Stimulated activated CD4-positive, alpha-beta T cell treated with anti-CD3 and anti-CD28 coated beads, Interleukin-12 subunit alpha, Interleukin-12 subunit beta, amount 100 ng/mL, for 4 hours (primary cell): ENCODE measurements at regions not wholly inside any gene's neighbourhood (a gene's known extent, or its start where the extent isn't known, plus 50 kb on each side); places are given as distances from the start of the nearest gene placed in this dataset.
A peak's percentile ranks its signal among the peaks of the same experiment; 100 is the strongest.

Source experiments
- DNase-seq: peaks from one replicate; pipeline ENCODE4 v3.0.0-alpha.2; 2020

DNA sequence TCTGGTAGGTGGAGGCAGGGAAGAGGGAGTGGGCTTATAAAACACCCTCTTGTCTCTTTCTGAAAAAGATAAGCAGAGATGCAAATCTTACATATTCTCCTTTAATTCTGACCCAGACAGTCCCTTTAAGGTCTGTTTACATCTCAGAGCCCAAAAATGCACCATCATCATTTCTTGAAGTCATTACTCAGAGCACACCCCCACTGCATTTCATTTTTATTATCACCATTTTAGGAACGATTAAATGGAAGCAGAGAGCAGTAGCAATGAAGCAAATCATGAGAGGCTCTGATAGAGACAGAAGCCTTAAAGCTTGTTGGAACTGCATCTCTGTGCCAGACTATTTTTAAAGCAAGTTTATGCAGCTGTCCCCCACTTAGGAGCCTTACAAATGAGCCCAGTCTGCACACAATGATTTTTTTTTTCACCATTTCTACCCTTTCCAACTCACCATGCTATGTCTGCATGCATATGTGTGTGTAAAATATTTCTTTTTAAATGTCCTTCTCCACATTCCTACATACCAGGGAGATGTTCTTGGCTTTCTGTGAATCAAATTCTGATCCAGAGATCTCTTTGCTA is 311.0 kb downstream of the GRIN2B start:
- no peak for DNase-seq

DNA sequence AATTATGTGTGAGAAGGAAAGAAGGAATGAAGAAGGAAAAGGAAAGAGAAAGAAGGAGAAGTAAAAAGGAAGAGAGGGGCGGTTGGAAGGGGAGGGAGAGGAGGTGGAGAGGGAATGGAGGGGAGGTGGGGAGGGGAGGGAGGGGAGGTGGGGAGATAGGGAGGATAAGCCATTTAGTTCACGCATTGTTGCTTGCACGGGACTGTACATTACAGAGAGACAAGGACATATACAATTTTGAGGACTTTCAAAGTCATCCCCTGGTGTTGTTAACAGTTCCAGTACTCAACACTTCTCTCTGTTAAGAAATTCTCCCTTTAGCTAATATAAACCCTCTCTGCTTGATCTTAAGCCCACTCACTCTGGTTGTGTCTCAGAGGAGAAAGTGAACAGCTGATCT is 312.5 kb downstream of the GRIN2B start:
- DNase-seq: no peak

DNA sequence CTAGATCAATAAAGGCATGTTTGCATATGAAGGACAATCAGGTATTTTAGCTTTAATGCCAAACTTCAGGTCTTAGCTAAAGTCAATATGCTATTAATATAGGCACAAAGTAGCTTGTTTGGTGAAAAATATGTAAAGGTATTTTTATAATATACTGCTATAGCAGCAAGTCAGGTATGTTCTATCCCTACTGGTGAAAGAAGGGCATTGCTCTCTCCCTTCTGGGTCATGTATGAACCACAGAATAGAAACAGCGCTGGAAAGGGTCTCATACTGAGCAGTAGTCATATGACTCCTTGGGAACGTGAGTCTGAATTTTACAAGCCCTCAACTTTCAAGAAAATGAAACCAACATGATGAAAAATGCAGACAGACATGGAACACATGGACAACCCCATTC is 314.6 kb downstream of the GRIN2B start:
- DNase-seq: no peak

DNA sequence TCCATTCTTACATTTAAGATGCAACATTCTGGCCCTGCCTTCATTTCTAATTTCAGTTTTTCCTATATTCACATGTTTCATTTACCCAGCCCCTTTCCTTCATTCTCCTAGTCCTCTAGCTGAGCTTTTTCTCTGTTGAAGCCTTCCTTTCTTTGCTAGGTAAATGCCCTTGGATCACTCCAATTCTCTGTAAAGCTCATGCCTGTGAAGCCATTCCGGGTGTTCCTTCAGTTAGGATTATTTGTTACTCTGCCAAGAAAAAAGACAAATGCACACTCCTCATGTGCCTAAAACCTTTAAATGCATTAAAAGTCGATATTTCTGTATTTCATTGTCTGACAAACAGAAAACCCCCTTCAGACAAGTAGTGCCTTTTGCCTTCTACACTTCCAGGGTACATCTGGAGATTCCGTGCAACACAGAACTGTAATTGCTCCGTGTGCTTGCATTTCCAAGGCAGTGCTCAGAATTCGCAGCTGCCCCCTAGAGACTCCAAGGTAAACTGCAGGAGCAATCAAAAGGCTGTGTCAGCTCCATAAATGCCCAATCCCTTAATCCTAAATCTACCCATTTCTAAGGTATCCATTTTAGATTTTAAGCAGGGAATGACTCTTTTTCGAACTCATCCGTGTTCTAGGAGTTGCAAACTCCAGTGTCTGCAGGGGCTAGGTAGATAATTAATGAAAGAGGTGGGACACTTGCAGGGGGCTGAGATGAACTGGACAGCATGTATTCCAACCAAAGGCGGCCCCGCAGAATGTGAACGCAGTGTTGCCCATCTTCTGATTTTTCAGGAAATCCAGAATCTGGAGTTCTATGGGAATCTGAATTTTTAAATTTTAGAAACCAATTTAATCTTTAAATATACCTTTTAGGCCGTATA is 320.2 kb downstream of the GRIN2B start:
- DNase-seq: peak; percentile 3

DNA sequence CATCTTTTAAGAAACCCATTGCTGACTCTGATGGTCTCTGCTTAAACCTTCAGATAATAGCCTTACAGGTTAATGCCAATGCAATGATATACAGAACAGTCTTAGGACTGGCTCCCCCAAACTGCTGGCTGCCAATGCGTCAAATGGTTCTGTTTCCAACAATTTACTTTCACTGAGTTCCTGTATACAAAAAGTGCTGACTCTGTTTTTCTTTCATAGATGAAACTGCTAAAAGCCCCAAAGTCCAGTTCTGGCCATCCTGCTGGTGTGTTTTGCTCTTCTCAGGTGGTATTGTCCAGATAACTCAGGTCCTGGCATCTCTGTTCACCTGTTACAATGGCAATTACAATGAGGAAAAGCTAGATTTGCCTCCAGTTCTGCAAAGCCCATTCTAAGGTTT is 326.9 kb downstream of the GRIN2B start:
- DNase-seq: no peak

DNA sequence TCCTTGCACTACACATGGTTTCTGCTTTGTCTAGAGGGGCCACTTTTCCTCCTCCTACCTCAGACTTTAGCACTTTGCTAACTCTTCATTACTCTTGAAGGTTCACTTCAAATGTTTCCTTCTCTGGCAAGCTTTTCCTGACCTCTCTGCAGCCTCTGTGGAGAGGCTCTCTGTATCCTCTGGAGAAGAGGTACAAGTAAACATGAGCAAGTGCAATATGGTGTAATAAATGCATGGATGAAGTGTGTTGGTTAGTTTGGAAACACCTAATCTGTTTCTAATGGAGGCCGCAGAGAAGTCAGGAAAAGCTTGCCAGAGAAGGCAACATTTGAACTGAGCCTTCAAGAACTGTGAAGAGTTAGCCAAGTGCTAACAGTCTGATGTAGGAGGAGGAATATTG is 329.3 kb downstream of the GRIN2B start:
- DNase-seq: no peak

DNA sequence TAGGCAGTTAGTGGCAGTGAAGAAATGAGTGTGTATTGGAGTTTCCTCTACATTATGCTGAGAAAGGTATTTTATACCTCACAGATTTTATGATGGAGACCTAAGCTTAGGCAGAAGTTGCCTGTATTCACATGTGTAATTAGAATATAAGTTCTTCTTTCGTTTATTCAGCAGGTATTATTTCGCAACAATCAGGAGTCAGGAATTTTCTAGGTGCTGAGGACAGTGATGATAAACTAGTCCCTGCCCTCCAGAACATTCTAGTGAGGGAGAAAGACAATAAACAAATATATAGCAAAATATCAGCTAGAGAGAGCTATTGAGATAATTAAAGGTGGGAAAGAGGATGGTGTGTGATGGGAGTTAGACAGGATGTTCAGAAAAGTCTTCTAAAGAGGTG is 345.7 kb downstream of the GRIN2B start:
- no peak for DNase-seq

DNA sequence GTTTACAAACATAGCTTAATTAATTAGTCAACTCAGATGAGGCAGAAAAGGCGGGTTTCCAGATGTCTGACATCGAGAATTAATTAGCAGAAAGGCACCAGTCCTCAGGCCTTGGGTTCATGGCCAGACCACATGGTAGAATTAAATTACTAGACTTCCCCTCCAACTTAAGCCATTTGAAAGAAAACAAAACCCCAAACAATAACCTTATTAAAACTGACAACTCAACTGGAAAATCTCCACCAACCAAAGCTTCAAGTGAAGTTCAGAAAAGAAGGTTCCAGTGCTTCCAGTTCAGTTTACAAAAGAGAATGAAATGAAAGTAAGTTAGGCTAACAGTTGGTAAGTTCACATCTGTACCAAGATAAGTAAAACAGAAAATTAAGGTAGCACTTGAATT is 349.5 kb downstream of the GRIN2B start:
- no peak for DNase-seq

DNA sequence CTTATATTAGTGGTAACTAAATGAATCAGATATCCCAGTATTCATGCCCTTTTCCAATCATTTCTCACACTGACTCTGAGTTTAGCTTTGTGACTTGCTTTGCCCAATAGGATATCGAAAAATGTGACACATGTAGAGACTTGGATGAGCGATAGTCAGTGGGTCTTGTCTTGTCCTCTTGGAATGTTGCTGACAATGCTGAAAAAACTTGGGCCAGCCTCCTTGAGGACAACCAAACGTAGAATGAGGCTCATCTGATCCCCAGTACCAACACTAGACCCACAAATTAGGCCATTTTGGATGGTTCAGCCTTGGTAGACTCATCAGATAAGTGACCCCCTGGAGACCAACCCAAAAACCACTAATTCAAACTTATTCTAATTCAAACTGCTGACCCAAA is 351.0 kb downstream of the GRIN2B start:
- no peak for DNase-seq

DNA sequence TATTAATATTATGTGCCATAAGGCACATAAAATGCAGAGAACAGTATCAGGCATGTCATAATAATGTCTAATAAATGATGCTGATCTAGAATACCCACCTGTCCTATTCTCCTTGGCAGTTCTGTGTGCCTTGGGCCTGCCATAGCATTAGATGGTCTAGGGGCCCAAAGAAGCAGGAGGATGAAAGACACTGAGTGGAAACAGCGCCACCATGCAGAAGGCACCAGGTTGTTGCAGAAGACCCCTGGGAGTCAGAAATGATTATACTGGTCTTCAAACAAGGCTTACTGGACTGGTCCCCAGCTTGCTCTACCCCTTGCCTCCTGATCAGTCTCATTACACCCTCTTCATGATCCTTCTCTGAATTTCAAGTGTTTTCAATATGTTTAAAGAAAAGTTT is 353.3 kb downstream of the GRIN2B start:
- DNase-seq: no peak

DNA sequence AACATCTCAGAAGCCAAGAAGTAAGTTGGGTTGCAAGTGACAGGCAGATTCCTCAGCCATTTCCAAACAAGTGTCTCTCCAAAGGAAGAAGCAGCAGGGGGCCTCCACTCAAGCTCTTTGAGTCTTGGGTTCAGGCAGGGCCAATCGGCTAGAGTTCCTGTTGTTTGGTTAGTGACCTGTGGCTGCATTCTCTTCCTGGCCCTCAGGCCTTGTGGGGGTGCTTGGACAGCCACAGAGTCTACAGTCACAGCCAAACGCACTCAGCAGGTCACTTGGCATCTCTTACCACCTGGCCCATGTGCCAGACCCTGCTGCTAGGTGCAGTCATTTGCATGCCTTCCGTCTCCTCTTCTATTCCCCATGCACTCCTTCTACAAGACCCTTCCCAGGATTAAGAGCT is 353.9 kb downstream of the GRIN2B start:
- no peak for DNase-seq

DNA sequence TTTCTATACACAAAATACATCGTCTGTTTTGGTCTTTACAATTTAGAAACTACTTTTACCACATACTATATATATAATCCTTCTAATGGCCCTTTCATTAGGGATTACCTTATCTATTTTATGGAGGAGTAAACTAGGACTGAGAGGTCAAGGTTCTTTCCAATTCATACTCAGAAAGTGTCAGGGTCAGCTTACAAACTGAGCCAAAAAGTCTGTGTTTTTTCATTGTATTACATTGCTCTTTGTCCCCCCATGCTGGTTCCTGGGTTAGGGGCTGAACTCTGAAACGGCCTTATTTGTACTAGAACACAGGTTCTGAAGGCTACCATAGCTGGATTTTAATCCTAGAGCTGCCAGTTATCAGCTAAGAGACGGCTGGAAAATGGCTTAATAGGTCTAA is 368.1 kb downstream of the GRIN2B start:
- no peak for DNase-seq

DNA sequence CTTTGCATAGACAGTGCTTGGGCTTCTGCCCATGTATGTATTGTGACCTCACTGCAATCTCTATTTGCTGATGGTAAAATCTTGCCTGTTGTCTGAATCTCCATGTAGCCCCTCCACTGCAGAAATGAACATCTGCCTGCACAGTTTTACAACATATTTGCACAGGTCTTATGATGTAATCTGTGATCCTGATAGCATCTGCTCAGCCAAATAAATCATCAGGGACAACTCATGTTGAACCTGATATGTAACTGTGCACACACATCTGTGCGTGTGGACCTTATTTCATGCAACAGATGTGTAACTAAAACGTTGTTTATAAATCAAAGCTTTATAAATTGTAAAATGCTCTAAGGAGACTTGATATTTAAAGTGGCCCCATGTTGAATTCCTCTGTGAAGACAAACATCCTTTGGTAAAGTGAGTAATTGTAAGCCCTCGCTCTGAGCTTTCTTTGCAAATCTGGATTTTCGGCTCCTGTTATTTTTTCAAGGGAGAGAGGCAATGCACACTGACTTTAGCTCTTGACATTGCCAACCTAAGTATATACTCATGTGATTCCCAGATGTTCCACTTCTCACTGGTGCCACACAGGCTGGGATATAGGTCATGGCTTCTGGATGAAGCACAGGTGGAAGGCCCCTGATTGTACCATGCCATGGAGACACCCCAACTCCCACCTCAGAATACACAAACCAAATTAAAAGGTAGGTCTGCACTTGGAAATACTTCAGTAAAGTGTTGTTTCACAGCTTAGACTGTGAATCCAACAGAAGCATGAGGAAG is 371.3 kb downstream of the GRIN2B start:
- DNase-seq: no peak

DNA sequence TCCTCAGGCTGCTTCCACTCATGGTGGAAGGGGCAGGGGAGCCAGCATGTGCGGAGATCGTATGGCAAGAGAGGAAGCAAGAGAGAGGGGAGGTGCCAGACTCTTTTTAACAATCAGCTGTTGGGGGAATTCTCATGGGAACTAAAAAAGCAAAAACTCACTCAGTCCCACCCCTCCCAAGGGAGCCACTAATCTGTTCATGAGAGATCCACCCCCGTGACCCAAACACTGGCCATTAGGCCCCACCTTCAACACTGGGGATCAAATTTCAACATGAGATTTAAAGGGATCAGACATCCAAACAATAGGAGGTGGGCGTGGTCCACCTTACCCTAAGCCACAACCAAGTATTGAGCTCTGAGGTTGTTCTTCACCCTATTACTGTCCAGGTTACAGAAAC is 375.1 kb downstream of the GRIN2B start:
- DNase-seq: no peak

DNA sequence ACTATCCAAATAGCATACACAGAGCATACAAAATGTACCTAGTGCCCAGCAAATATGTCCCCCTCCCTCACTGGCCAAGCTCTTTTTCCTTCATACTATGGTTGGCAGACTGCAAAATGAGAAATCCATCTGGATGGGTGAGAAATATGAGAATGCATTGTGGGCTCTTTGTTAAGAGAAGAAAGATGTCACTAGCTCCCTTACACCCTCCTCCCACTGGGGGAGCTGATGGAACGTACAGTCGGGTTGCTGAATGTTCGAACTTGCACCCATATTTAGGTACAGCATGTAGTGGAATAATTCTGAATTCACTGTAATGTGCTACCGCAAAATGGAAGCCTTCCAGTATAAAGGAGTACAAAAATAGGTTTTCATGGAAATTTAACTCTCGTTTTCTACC is 377.4 kb downstream of the GRIN2B start:
- no peak for DNase-seq

DNA sequence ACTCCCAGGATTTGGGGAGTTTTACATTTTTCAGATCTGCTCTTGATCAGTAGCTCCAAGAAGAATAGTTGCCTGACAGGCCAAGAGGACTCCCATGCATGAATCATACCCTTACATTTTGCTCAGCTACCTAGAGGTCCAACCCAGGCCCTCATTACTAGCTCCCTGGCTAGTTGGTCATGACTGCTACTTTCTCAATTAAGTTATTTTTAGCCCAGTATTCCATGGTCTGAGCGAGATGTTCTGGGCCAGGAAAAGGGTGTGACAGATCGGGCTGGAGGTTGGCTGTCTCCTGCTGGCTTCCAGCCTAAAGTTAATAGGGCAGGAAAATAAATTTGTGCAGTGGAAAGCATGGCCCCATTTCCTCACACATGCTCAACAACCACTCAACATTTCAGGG is 379.2 kb downstream of the GRIN2B start:
- no peak for DNase-seq

DNA sequence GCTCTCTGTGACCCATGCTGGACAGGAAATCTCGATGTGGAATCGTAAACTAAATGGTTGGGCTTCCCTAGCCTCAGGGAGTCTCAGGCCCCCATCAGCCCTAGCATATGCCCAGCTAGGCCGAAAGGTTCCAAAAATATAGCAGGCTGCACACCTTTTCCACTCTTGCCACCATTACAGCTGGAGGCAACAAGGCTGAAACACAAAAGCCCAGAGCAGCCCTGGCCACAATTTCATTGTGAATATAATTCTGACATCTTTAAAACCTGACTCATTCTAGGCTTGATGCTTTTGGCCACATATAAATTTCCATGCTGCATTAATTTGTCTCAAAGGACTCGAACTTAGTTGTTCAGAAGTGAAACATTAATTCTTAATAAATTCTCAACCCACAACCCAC is 382.2 kb downstream of the GRIN2B start:
- no peak for DNase-seq

DNA sequence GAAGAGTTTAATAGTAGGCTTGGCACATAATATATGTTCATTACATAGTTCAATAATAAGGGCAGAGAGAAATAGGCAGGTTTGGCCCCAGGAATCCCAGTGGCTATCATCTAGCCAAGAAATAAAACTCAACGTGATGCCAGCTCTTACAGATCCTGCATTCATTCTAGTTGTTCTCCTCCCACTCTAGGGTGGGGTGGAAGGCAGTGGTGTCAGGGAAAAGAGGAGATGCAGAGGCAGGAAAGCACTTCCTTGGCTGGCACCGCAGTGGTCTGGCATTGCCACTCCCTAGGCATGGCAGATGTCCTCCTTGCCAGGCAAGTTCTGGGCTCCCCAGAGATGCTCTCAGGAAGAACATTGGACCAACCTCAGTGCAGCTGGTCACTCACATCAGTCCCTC is 383.6 kb downstream of the GRIN2B start:
- DNase-seq: no peak

DNA sequence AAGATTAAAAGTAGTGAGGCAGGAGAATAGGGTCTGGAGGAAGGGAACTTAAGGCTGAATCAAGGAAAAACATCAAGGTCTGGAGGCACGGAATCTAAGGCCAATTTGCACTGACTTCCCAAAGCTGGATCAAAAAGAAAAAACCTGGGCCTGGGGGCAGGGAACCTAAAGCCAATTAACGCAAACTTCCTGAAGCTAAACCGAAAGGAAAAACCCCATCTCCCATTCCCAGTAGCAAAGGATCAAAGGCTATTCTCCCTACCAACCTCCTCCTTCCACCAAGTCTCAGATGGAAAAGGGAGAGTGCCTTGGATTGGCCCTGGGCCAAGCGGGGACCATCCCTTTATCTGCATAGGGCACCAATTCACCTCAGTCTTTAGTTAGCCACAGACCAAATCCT is 384.2 kb downstream of the GRIN2B start:
- DNase-seq: no peak

DNA sequence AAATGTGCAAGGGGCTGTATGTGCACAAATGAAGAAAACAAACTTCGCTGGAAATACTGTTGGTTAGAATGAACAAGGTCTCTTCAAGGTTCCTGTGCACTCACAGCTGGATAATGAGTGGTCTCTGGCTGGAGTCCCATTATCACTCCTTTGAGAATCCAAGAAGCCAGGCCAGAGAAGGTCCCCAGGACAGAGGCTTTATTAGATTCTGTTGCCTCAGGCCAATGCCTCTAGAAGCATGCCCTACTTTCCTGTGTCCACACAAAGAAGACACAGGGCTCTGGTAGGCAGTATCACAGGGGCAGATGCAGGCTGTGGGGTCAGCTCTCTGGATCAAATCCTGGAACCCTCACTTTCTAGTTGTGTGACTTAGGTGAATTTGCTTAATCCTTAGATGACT is 384.7 kb downstream of the GRIN2B start:
- no peak for DNase-seq

DNA sequence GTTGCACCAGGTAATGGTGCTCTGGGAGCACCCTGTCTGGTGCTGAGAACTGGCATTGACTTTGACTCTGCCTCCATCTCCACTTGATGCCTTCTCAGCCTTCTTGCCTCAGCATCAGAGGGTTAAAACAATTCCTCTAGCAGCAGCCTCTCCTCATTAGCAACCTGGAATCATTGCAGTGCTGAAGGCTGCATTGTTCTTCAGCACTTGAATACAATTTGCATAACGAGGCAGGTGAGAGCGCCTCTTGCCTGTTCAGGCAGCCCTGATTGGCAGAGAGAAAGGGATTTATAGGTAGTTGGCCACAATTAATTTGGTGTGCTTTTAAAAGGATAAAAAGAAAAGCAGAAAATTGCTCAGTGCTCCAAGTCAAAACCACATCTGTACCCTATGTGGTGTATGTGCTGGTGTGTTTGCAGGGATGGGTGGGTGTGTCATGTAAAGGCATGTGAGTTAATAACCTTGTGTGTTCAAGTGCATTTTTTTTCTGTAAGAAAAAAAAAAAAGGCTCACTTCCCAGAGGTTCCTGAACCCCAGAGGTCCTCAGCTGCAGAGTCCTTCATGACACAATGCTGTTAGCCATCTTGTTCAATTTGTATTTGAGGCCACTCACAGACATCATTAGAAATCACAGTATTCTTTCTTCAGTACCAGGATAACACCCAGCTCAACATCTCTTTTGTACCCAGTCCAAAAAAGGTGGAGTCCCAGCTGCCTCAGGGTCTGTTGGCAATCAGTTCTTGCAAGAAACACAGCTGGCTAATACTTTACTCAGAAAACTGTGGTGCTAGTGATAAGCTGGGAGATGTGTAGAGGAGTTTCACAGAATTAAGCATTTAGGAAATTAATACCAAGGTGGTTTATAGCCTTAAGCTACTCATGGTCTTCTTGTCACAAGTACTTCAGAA is 385.6 kb downstream of the GRIN2B start:
- no peak for DNase-seq

DNA sequence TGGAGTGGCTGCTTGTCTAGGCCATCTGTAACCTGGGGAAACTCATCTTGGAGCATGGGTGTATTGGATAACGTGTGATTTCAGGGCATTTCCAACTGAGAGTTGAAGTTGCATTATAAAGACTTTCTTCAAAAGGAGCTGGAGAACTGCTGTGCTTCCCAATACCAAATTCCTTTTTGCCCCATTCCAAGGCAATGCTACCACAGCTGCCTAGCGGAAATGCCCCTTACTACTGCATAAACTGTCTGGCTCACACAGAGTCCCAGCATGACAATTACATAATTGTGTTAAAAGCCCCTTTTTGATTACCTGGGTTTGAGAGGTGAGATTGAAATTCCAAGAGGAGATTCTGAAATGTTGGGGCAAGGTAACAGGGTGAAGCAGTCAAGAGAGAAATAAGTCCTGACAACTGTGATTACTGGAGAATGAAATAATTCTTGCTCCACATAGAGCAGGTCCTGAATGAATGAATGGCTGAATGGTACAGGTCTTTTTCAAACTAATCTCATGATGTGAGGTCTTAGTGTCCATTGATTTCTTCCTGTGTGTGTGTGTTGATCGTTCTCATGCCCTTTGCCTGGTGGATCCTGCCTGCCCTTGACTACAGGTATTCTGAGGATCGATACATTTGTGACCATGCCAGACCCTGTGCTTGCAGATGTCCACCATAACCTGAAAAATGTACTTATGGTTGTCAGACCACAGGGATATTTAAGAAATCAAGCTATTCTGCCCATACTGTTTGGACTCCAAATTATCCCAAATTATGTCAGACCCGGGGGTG is 386.5 kb downstream of the GRIN2B start:
- no peak for DNase-seq
